Left ventricle myocardium inferior (tissue), 1 donor: ENCODE measurements at regions not wholly inside any gene's neighbourhood (a gene's known extent, or its start where the extent isn't known, plus 50 kb on each side); places are given as distances from the start of the nearest gene placed in this dataset.

Source experiments
- DNase-seq: peaks from one replicate; pipeline ENCODE4 v3.0.0-alpha.2; 2020
- H3K27ac ChIP-seq: fragments of 200-600 bp; replicated peaks from 2 replicates; pipeline ENCODE4 v1.8.0; 2021
- H3K27me3 ChIP-seq: fragments of 200-600 bp; 2 replicates; pipeline ENCODE4 v1.8.0; 2021; ENCODE audit warnings: low read depth
- H3K36me3 ChIP-seq: fragments of 200-600 bp; 2 replicates; pipeline ENCODE4 v1.8.0; 2021
- H3K4me1 ChIP-seq: fragments of 200-600 bp; 2 replicates; pipeline ENCODE4 v1.8.0; 2021
- H3K4me3 ChIP-seq: fragments of 200-600 bp; 2 replicates; pipeline ENCODE4 v1.8.0; 2021; ENCODE audit warnings: mild to moderate bottlenecking, moderate library complexity
- H3K9me3 ChIP-seq: fragments of 200-600 bp; replicated peaks from 2 replicates; pipeline ENCODE4 v1.8.0; 2021
- CTCF ChIP-seq: fragments of 200-600 bp; IDR thresholded peaks from 2 replicates; pipeline ENCODE4 v1.8.0; 2021; ENCODE audit warnings: antibody characterized with exemption, mild to moderate bottlenecking, borderline replicate concordance
- intact Hi-C: fragments of 100-400 bp; cut with micrococcal nuclease; formaldehyde crosslinking; loops from one replicate; pipeline ENCODE4 v1.11.0; 2022
- donor health status: DM: no; HTN: yes; CAD: no; lungs with severe emphysema.

GRCh38 chrX:39516427-39516841 lies 581.3 kb downstream of the BCOR start:
- H3K27ac ChIP-seq: no peak overlapping the region
- no peak overlapping the region for H3K4me3 ChIP-seq
- no peak for DNase-seq
- peaks cover 10% of the 10 kb centered on the region for H3K4me1 ChIP-seq
- intact Hi-C loops: no loop called here
- H3K27me3 ChIP-seq: no peaks in the 10 kb centered on the region
- H3K9me3 ChIP-seq: no peaks in the 10 kb centered on the region
- H3K36me3 ChIP-seq: no peaks in the 10 kb centered on the region
- TF ChIP-seq CTCF: no peak

GRCh38 chrX:39518476-39519029 lies 579.2 kb downstream of the BCOR start:
- H3K27ac ChIP-seq: peak overlapping the region; percentile 83
- H3K27me3 ChIP-seq: no peaks in the 10 kb centered on the region
- H3K4me3 ChIP-seq: peak overlapping the region; percentile 41
- no peaks in the 10 kb centered on the region for H3K36me3 ChIP-seq
- intact Hi-C loops: no loop called here
- DNase-seq: peak; percentile 57
- H3K4me1 ChIP-seq: peaks cover 10% of the 10 kb centered on the region
- peaks cover under 1% of the 10 kb centered on the region for H3K9me3 ChIP-seq
- TF ChIP-seq CTCF: no peak

GRCh38 chrX:39519030-39519488 lies 578.7 kb downstream of the BCOR start:
- H3K9me3 ChIP-seq: peaks cover 5% of the 10 kb centered on the region
- H3K4me1 ChIP-seq: peaks cover 10% of the 10 kb centered on the region
- no peaks in the 10 kb centered on the region for H3K36me3 ChIP-seq
- no peak for TF ChIP-seq CTCF
- H3K27ac ChIP-seq: peak overlapping the region; percentile 83
- peak overlapping the region; percentile 41 for H3K4me3 ChIP-seq
- intact Hi-C loops: no loop called here
- no peaks in the 10 kb centered on the region for H3K27me3 ChIP-seq
- peak; percentile 24 for DNase-seq

DNA sequence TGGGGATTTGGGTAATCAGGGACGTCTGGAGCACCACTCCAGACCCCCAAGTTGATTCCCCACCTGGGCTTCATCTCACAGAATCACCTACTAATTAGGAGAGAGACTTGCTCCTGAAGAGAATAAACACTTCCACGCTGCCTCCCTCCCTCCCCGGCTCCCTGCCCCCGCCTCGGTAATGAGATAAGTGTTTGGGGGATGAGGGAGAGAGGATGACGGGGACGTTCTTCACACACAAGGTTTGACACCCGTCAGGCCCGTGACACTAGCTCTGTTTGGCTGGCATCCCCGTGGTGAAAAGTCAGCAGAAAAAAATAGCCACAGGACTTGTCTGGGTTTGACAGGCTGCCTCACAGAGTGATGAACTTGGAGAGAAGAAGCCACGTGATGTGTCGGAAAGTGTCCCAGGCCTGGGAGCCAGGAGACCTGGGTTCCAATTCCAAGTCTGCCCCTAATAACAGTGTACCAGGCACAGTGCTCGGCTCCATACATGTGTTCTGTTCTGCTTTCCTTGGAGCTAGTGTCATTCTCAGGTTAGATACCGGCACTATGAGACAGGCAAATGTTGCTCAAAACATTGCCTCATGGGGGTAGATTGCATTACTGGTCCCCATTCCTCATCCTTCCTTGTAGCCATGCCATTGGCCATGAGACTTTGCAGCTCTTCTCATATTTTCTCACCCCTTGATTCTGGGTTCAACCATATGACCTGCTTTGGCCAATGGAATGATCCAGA lies 578.0 kb downstream of the BCOR start:
- Histone ChIP-seq H3K4me3 (peak overlapping the region; percentile 41), H3K9me3 (peaks cover 5% of the 10 kb centered on the region), H3K27ac (peak overlapping the region; percentile 83), H3K27me3 (no peaks in the 10 kb centered on the region), H3K4me1 (peaks cover 10% of the 10 kb centered on the region), H3K36me3 (no peaks in the 10 kb centered on the region)
- intact Hi-C loops: no loop called here
- peak; percentile 41 for DNase-seq
- no peak for TF ChIP-seq CTCF

- intact Hi-C loops: no loop called here
- no peaks in the 10 kb centered on the region for H3K27me3 ChIP-seq
- DNase-seq: no peak
- H3K4me1 ChIP-seq: no peaks in the 10 kb centered on the region
- H3K9me3 ChIP-seq: peaks cover 5% of the 10 kb centered on the region
- no peaks in the 10 kb centered on the region for H3K36me3 ChIP-seq
- no peak overlapping the region for H3K4me3 ChIP-seq
- no peak overlapping the region for H3K27ac ChIP-seq
- no peak for TF ChIP-seq CTCF
These were observed 572.0 kb downstream of the BCOR start for GRCh38 chrX:39525758-39526157.
